Liver (tissue), 8 donors: ENCODE measurements at regions not wholly inside any gene's neighbourhood (a gene's known extent, or its start where the extent isn't known, plus 50 kb on each side); places are given as distances from the start of the nearest gene placed in this dataset.

Experiments
- DNase-seq: peaks from one replicate; pipeline ENCODE4 v3.0.0-alpha.2; 2017; ENCODE audit warnings: low spot score
- H3K27ac ChIP-seq, 2 donors: one replicate each; pipeline ENCODE4 v1.7.0; 2013; ENCODE audit warnings: inconsistent platforms in 2 of 2, low read length in 2 of 2, control low read depth in 1 of 2, low read depth in 1 of 2, mild to moderate bottlenecking in 1 of 2
- H3K27me3 ChIP-seq, 4 donors: one replicate each; pipeline versions ENCODE4 v1.6.1 to v1.7.0; 2013; ENCODE audit warnings: low read length in 3 of 4, inconsistent platforms in 1 of 4, mild to moderate bottlenecking in 1 of 4, moderate library complexity in 1 of 4; ENCODE audit not compliant: control insufficient read depth in 4 of 4, insufficient read depth in 4 of 4
- H3K36me3 ChIP-seq, 4 donors: one replicate each; pipeline versions ENCODE4 v1.6.1 to v1.7.0; 2013; ENCODE audit warnings: low read length in 3 of 4, mild to moderate bottlenecking in 3 of 4, low read depth in 1 of 4, moderate library complexity in 1 of 4; ENCODE audit not compliant: control insufficient read depth in 4 of 4, insufficient read depth in 3 of 4
- H3K4me1 ChIP-seq, 4 donors: one replicate each; pipeline versions ENCODE4 v1.6.1 to v1.7.0; 2013; ENCODE audit warnings: low read length in 3 of 4, mild to moderate bottlenecking in 3 of 4, moderate library complexity in 1 of 4; ENCODE audit not compliant: control insufficient read depth in 4 of 4, insufficient read depth in 4 of 4
- H3K4me3 ChIP-seq, 3 donors: one replicate each; pipeline versions ENCODE4 v1.6.1 to v1.7.0; 2013; ENCODE audit warnings: low read length in 3 of 3, control low read depth in 1 of 3, low read depth in 1 of 3, mild to moderate bottlenecking in 1 of 3
- H3K9ac ChIP-seq, 2 donors: one replicate each; pipeline ENCODE4 v1.7.0; 2013; ENCODE audit warnings: low read length in 2 of 2, mild to moderate bottlenecking in 2 of 2, moderate library complexity in 2 of 2, control low read depth in 1 of 2, low read depth in 1 of 2
- H3K9me3 ChIP-seq, 4 donors: one replicate each; pipeline versions ENCODE4 v1.6.1 to v1.7.0; 2013; ENCODE audit warnings: low read length in 3 of 4; ENCODE audit not compliant: control insufficient read depth in 4 of 4
- EGR1 ChIP-seq, 2 donors: IDR thresholded peaks; 2 replicates each; pipeline ENCODE4 v1.6.1; 2016 to 2018; ENCODE audit warnings: antibody characterized with exemption in 2 of 2, low read depth in 2 of 2
- FOXA1 ChIP-seq: IDR thresholded peaks from 2 replicates; pipeline ENCODE4 v1.6.1; 2016; ENCODE audit warnings: antibody characterized with exemption
- GABPA ChIP-seq, 2 donors: IDR thresholded peaks in 1 of 2; conservative IDR thresholded peaks in 1 of 2; 2 replicates each; pipeline ENCODE4 v1.6.1; 2016; ENCODE audit warnings: antibody characterized with exemption in 2 of 2, mild to moderate bottlenecking in 1 of 2, moderate library complexity in 1 of 2
- HNF4A ChIP-seq, 2 donors: conservative IDR thresholded peaks; 2 replicates each; pipeline ENCODE4 v1.6.1; 2016; ENCODE audit warnings: antibody characterized with exemption in 2 of 2, mild to moderate bottlenecking in 2 of 2
- HNF4G ChIP-seq: IDR thresholded peaks from 2 replicates; pipeline ENCODE4 v1.6.1; 2016; ENCODE audit warnings: antibody characterized with exemption
- JUND ChIP-seq, 2 donors: IDR thresholded peaks; 2 replicates each; pipeline ENCODE4 v1.6.1; 2016; ENCODE audit warnings: antibody characterized with exemption in 2 of 2
- NR2F2 ChIP-seq: IDR thresholded peaks from 2 replicates; pipeline ENCODE4 v1.6.1; 2016; ENCODE audit warnings: antibody characterized with exemption
- RXRA ChIP-seq, 2 donors: IDR thresholded peaks; 2 replicates each; pipeline ENCODE4 v1.6.1; 2017 to 2018; ENCODE audit warnings: antibody characterized with exemption in 2 of 2, mild to moderate bottlenecking in 1 of 2
- SP1 ChIP-seq: IDR thresholded peaks from 2 replicates; pipeline ENCODE4 v1.6.1; 2018; ENCODE audit warnings: antibody characterized with exemption, mild to moderate bottlenecking
- TAF1 ChIP-seq: conservative IDR thresholded peaks from 2 replicates; pipeline ENCODE4 v1.6.1; 2016; ENCODE audit warnings: antibody characterized with exemption, mild to moderate bottlenecking
- YY1 ChIP-seq: IDR thresholded peaks from 2 replicates; pipeline ENCODE4 v1.6.1; 2016; ENCODE audit warnings: antibody characterized with exemption, mild to moderate bottlenecking
- WGBS: extraction: QIAGEN DNeasy Blood & Tissue Kit; methylation state at CpG from one replicate; pipeline ENCODE4 v1.1.7; 2013; 5-methylcytosine and 5-hydroxymethylcytosine counted together
- TF ChIP-seq, protein P1 (sequence below): IDR thresholded peaks from 2 replicates; pipeline ENCODE4 v1.6.1; 2016; ENCODE audit warnings: antibody characterized with exemption, mild to moderate bottlenecking
- TF ChIP-seq, protein P2 (sequence below): IDR thresholded peaks from 2 replicates; pipeline ENCODE4 v1.6.1; 2016; ENCODE audit warnings: antibody characterized with exemption
- TF ChIP-seq, protein P3 (sequence below): IDR thresholded peaks from 2 replicates; pipeline ENCODE4 v1.6.1; 2016; ENCODE audit warnings: antibody characterized with exemption
- TF ChIP-seq, protein P4 (sequence below): fragments of 150-350 bp; IDR thresholded peaks from 2 replicates; pipeline ENCODE4 v1.5.1; 2017; ENCODE audit warnings: improper control_type of control experiment, low read depth, low read length; ENCODE audit not compliant: missing input control
- donor health status: healthy.
- donor health status: healthy.
- donor health status: healthy.
- donor health status: healthy.
- donor health status: healthy.

DNA sequence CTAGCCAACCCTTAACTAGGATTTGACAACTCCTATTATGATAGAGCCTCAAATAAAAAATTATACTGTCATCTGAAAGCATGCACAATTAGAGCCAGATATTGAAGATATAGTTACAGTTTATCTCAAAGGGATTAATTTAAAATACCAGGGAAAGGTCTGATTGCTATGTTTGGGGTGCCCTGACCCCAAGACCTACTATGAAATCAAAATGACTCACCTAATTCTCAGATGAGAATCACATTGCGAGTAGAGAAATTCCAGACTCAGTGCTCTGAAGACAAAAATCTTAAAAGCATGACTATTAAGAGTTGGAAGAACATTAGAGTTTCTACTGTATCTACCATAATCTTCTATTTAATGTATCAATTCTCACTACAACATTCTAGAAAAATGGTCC, 297.1 kb downstream of the AHR start:
- Histone ChIP-seq H3K27me3 (no peaks in the 10 kb centered on the region), H3K36me3 (no peaks in the 10 kb centered on the region), H3K9me3 (no peaks in the 10 kb centered on the region), H3K9ac (no peak overlapping the region), H3K4me1 (peaks cover 0 to 2% (median 0%) of the 10 kb centered on the region in 4 donors), H3K4me3 (no peak overlapping the region), H3K27ac (no peak overlapping the region)
- no peak for DNase-seq
- TF ChIP-seq NR2F2 (no peak), FOXA1 (no peak), JUND (IDR thresholded peaks at IDR 0.05) (no peak), SP1 (no peak)
- 98% methylated on average over 1 of the region's 1 CpG for WGBS

DNA sequence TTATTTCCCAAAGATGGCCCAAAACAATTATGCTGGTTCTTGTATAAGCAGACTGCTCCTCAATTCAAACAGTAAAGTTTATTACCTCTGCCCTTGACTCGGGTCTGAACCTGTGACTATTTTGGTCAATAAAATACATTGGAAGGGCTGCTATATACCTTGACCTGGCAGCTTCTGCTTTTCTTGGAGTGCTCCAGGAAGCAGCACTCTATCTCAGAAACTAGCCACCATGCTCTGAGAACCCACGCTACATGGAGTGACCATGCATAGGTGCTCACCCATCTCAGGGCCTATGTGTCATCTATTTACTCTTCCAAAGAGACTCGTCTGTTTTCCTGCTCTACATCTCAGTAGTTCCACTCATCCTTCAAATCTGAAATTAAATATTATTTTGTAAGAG, 299.9 kb downstream of the AHR start:
- WGBS: 85% methylated on average over 3 of the region's 3 CpGs
- TF ChIP-seq RXRA (IDR thresholded peaks at IDR 0.05) (no peak), SP1 (no peak), TAF1 (no peak), HNF4A (conservative IDR thresholded peaks at IDR 0.05) (no peak), EGR1 (IDR thresholded peaks at IDR 0.05; ENCODE audit: low read depth in 2 of 2) (no peak), GABPA (IDR thresholded peaks at IDR 0.05 in 1 of 2, conservative IDR thresholded peaks at IDR 0.05 in 1 of 2) (no peak), NR2F2 (no peak), FOXA1 (no peak), HNF4G (no peak), YY1 (no peak), JUND (IDR thresholded peaks at IDR 0.05) (no peak)
- TF ChIP-seq, protein P1, sequence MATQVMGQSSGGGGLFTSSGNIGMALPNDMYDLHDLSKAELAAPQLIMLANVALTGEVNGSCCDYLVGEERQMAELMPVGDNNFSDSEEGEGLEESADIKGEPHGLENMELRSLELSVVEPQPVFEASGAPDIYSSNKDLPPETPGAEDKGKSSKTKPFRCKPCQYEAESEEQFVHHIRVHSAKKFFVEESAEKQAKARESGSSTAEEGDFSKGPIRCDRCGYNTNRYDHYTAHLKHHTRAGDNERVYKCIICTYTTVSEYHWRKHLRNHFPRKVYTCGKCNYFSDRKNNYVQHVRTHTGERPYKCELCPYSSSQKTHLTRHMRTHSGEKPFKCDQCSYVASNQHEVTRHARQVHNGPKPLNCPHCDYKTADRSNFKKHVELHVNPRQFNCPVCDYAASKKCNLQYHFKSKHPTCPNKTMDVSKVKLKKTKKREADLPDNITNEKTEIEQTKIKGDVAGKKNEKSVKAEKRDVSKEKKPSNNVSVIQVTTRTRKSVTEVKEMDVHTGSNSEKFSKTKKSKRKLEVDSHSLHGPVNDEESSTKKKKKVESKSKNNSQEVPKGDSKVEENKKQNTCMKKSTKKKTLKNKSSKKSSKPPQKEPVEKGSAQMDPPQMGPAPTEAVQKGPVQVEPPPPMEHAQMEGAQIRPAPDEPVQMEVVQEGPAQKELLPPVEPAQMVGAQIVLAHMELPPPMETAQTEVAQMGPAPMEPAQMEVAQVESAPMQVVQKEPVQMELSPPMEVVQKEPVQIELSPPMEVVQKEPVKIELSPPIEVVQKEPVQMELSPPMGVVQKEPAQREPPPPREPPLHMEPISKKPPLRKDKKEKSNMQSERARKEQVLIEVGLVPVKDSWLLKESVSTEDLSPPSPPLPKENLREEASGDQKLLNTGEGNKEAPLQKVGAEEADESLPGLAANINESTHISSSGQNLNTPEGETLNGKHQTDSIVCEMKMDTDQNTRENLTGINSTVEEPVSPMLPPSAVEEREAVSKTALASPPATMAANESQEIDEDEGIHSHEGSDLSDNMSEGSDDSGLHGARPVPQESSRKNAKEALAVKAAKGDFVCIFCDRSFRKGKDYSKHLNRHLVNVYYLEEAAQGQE: no peak
- TF ChIP-seq, protein P2, sequence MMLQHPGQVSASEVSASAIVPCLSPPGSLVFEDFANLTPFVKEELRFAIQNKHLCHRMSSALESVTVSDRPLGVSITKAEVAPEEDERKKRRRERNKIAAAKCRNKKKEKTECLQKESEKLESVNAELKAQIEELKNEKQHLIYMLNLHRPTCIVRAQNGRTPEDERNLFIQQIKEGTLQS: no peak
- TF ChIP-seq, protein P3, sequence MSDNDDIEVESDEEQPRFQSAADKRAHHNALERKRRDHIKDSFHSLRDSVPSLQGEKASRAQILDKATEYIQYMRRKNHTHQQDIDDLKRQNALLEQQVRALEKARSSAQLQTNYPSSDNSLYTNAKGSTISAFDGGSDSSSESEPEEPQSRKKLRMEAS: no peak
- TF ChIP-seq, protein P4, sequence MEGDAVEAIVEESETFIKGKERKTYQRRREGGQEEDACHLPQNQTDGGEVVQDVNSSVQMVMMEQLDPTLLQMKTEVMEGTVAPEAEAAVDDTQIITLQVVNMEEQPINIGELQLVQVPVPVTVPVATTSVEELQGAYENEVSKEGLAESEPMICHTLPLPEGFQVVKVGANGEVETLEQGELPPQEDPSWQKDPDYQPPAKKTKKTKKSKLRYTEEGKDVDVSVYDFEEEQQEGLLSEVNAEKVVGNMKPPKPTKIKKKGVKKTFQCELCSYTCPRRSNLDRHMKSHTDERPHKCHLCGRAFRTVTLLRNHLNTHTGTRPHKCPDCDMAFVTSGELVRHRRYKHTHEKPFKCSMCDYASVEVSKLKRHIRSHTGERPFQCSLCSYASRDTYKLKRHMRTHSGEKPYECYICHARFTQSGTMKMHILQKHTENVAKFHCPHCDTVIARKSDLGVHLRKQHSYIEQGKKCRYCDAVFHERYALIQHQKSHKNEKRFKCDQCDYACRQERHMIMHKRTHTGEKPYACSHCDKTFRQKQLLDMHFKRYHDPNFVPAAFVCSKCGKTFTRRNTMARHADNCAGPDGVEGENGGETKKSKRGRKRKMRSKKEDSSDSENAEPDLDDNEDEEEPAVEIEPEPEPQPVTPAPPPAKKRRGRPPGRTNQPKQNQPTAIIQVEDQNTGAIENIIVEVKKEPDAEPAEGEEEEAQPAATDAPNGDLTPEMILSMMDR: no peak
- Histone ChIP-seq H3K4me1 (peaks cover 0 to 2% (median 0%) of the 10 kb centered on the region in 4 donors), H3K27ac (no peak overlapping the region), H3K36me3 (no peaks in the 10 kb centered on the region), H3K9ac (no peak overlapping the region), H3K27me3 (no peaks in the 10 kb centered on the region), H3K9me3 (no peaks in the 10 kb centered on the region), H3K4me3 (no peak overlapping the region)
- no peak for DNase-seq
